ENCODE measurements at regions not wholly inside any gene's neighbourhood (a gene's known extent, or its start where the extent isn't known, plus 50 kb on each side); places are given as distances from the start of the nearest gene placed in this dataset.

GRCh38 chr18:60893355-60894097 is 439.7 kb upstream of the CDH20 start:
- H3K9me3 ChIP-seq (ENCODE audit: control insufficient read depth in 4 of 4, low read length in 3 of 4): no peaks in the 10 kb centered on the region
- H3K27me3 ChIP-seq (ENCODE audit: control insufficient read depth in 4 of 4, insufficient read depth in 4 of 4, low read length in 3 of 4): no peaks in the 10 kb centered on the region
- no peaks in the 10 kb centered on the region for H3K4me1 ChIP-seq (ENCODE audit: control insufficient read depth in 4 of 4, insufficient read depth in 4 of 4, low read length in 3 of 4)
- TF ChIP-seq CTCF (IDR thresholded peaks at IDR 0.05; ENCODE audit: low read depth, low read length, missing input control) (no peak), YY1 (IDR thresholded peaks at IDR 0.05) (no peak), ATF3 (IDR thresholded peaks at IDR 0.05) (no peak), ZBTB33 (IDR thresholded peaks at IDR 0.05) (no peak), TAF1 (conservative IDR thresholded peaks at IDR 0.05) (no peak), SP1 (IDR thresholded peaks at IDR 0.05) (no peak), GABPA (IDR thresholded peaks at IDR 0.05 in 1 of 2, conservative IDR thresholded peaks at IDR 0.05 in 1 of 2) (no peak), RXRA (IDR thresholded peaks at IDR 0.05) (no peak), REST (IDR thresholded peaks at IDR 0.05) (no peak), HNF4G (IDR thresholded peaks at IDR 0.05) (no peak), JUND (IDR thresholded peaks at IDR 0.05) (no peak), FOXA2 (IDR thresholded peaks at IDR 0.05) (no peak), FOXA1 (IDR thresholded peaks at IDR 0.05) (no peak), HNF4A (conservative IDR thresholded peaks at IDR 0.05) (no peak), MAX (IDR thresholded peaks at IDR 0.05) (no peak), EGR1 (IDR thresholded peaks at IDR 0.05; ENCODE audit: low read depth in 2 of 2) (no peak), RAD21 (IDR thresholded peaks at IDR 0.05) (no peak), NR2F2 (IDR thresholded peaks at IDR 0.05) (no peak)
- no peaks in the 10 kb centered on the region for H3K36me3 ChIP-seq (ENCODE audit: control insufficient read depth in 4 of 4, insufficient read depth in 3 of 4, low read depth in 1 of 4, low read length in 3 of 4)
- H3K9ac ChIP-seq (ENCODE audit: low read depth in 1 of 2, low read length in 2 of 2): no peak overlapping the region
- 70% methylated on average over 6 of the region's 6 CpGs for WGBS
- no peak overlapping the region for H3K27ac ChIP-seq (ENCODE audit: low read depth in 1 of 2, low read length in 2 of 2)
- no peak overlapping the region for H3K4me3 ChIP-seq (ENCODE audit: low read depth in 1 of 3, low read length in 3 of 3)
- no peak for DNase-seq (ENCODE audit: low spot score)
